NB4 (cell line): ENCODE measurements at regions not wholly inside any gene's neighbourhood (a gene's known extent, or its start where the extent isn't known, plus 50 kb on each side); places are given as distances from the start of the nearest gene placed in this dataset.

Experiments
- MAX ChIP-seq: IDR thresholded peaks from 2 replicates; pipeline ENCODE4 v1.6.1; 2011; ENCODE audit warnings: low read depth, low read length
- POLR2A ChIP-seq: IDR thresholded peaks from 2 replicates; pipeline ENCODE4 v1.6.1; 2011; ENCODE audit warnings: mild to moderate bottlenecking; ENCODE audit not compliant: insufficient read length; ENCODE audit errors: extremely low read depth
- TF ChIP-seq, protein P1 (sequence below): IDR thresholded peaks from one replicate; pipeline ENCODE4 v1.5.1; 2012; ENCODE audit warnings: low read depth, low read length

- TF ChIP-seq, protein P1, sequence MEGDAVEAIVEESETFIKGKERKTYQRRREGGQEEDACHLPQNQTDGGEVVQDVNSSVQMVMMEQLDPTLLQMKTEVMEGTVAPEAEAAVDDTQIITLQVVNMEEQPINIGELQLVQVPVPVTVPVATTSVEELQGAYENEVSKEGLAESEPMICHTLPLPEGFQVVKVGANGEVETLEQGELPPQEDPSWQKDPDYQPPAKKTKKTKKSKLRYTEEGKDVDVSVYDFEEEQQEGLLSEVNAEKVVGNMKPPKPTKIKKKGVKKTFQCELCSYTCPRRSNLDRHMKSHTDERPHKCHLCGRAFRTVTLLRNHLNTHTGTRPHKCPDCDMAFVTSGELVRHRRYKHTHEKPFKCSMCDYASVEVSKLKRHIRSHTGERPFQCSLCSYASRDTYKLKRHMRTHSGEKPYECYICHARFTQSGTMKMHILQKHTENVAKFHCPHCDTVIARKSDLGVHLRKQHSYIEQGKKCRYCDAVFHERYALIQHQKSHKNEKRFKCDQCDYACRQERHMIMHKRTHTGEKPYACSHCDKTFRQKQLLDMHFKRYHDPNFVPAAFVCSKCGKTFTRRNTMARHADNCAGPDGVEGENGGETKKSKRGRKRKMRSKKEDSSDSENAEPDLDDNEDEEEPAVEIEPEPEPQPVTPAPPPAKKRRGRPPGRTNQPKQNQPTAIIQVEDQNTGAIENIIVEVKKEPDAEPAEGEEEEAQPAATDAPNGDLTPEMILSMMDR, result no peak
- TF ChIP-seq POLR2A, result no peak
- TF ChIP-seq MAX, result no peak
These were observed 256.7 kb downstream of the BMP7 start for GRCh38 chr20:57009775-57010174.
